H9 (cell line): ENCODE measurements at regions not wholly inside any gene's neighbourhood (a gene's known extent, or its start where the extent isn't known, plus 50 kb on each side); places are given as distances from the start of the nearest gene placed in this dataset.

ENCODE experiments used
- DNase-seq: peaks from one replicate; pipeline ENCODE4 v3.0.0-alpha.2; 2017
- H2AFZ ChIP-seq: one replicate; pipeline ENCODE4 v1.6.1; 2013; ENCODE audit warnings: mild to moderate bottlenecking, low read length, control low read depth, moderate library complexity
- H2AK5ac ChIP-seq: 2 replicates; pipeline ENCODE4 v1.6.1; 2013; ENCODE audit warnings: low read length, control low read depth, mixed read lengths; ENCODE audit not compliant: insufficient read length
- H2BK120ac ChIP-seq: one replicate; pipeline ENCODE4 v1.6.1; 2013; ENCODE audit warnings: low read depth, mild to moderate bottlenecking, low read length, control low read depth, inconsistent platforms; ENCODE audit not compliant: poor library complexity, severe bottlenecking
- H2BK12ac ChIP-seq: 2 replicates; pipeline ENCODE4 v1.6.1; 2013; ENCODE audit warnings: low read length, control low read depth, mixed read lengths, low read depth; ENCODE audit not compliant: insufficient read length
- H2BK15ac ChIP-seq: 2 replicates; pipeline ENCODE4 v1.6.1; 2013; ENCODE audit warnings: low read depth, low read length, control low read depth
- H2BK20ac ChIP-seq: one replicate; pipeline ENCODE4 v1.6.1; 2013; ENCODE audit warnings: low read depth, mild to moderate bottlenecking, low read length, control low read depth, inconsistent platforms; ENCODE audit not compliant: poor library complexity, severe bottlenecking
- H2BK5ac ChIP-seq: 2 replicates; pipeline ENCODE4 v1.6.1; 2013; ENCODE audit warnings: low read length, control low read depth, mixed read lengths; ENCODE audit not compliant: insufficient read length
- H3K14ac ChIP-seq: 2 replicates; pipeline ENCODE4 v1.6.1; 2013; ENCODE audit warnings: low read length, control low read depth; ENCODE audit not compliant: insufficient read depth
- H3K18ac ChIP-seq: 2 replicates; pipeline ENCODE4 v1.6.1; 2013; ENCODE audit warnings: low read depth, mild to moderate bottlenecking, mixed read lengths, low read length, control low read depth; ENCODE audit not compliant: insufficient read length
- H3K23ac ChIP-seq: 2 replicates; pipeline ENCODE4 v1.6.1; 2013; ENCODE audit warnings: low read length, control low read depth, mixed read lengths, low read depth; ENCODE audit not compliant: insufficient read length
- H3K23me2 ChIP-seq: 2 replicates; pipeline ENCODE4 v1.6.1; 2013; ENCODE audit warnings: low read depth, mild to moderate bottlenecking, mixed read lengths, low read length, control low read depth; ENCODE audit not compliant: insufficient read length, poor library complexity, severe bottlenecking
- H3K27ac ChIP-seq: 2 replicates; pipeline ENCODE4 v1.5.1; 2013; ENCODE audit warnings: low read length, control low read depth, mixed read lengths, low read depth; ENCODE audit not compliant: insufficient read length
- H3K27me3 ChIP-seq: 2 replicates; pipeline ENCODE4 v1.6.1; 2013; ENCODE audit warnings: low read length, control low read depth, inconsistent platforms; ENCODE audit not compliant: insufficient read depth
- H3K4ac ChIP-seq: 2 replicates; pipeline ENCODE4 v1.6.1; 2013; ENCODE audit warnings: low read depth, mild to moderate bottlenecking, control low read depth, inconsistent platforms, low read length, moderate library complexity
- H3K4me1 ChIP-seq: 2 replicates; pipeline ENCODE4 v1.6.1; 2013; ENCODE audit warnings: low read length, control low read depth, inconsistent platforms; ENCODE audit not compliant: insufficient read depth
- H3K4me2 ChIP-seq: 2 replicates; pipeline ENCODE4 v1.6.1; 2013; ENCODE audit warnings: low read length, control low read depth, mixed read lengths; ENCODE audit not compliant: insufficient read length, insufficient read depth
- H3K56ac ChIP-seq: 2 replicates; pipeline ENCODE4 v1.6.1; 2013; ENCODE audit warnings: low read depth, mild to moderate bottlenecking, mixed read lengths, low read length, control low read depth; ENCODE audit not compliant: insufficient read length
- H3K79me1 ChIP-seq: 2 replicates; pipeline ENCODE4 v1.6.1; 2013; ENCODE audit warnings: low read depth, mild to moderate bottlenecking, moderate library complexity, low read length, control low read depth, inconsistent platforms; ENCODE audit not compliant: insufficient read depth, poor library complexity, severe bottlenecking
- H3K79me2 ChIP-seq: 2 replicates; pipeline ENCODE4 v1.6.1; 2013; ENCODE audit warnings: low read length, control low read depth, inconsistent platforms; ENCODE audit not compliant: insufficient read depth
- H3K9ac ChIP-seq: 2 replicates; pipeline ENCODE4 v1.6.1; 2013; ENCODE audit warnings: low read length, control low read depth, mixed read lengths; ENCODE audit not compliant: insufficient read length; ENCODE audit errors: extremely low read depth
- H3K9me3 ChIP-seq: one replicate; pipeline ENCODE4 v1.6.1; 2013; ENCODE audit warnings: low read depth, low read length, inconsistent platforms; ENCODE audit not compliant: control insufficient read depth
- H3T11ph ChIP-seq: one replicate; pipeline ENCODE4 v1.6.1; 2013; ENCODE audit warnings: mild to moderate bottlenecking, low read length, control low read depth, inconsistent platforms
- H4K20me1 ChIP-seq: one replicate; pipeline ENCODE4 v1.6.1; 2013; ENCODE audit not compliant: control insufficient read depth, insufficient read length, insufficient read depth
- H4K5ac ChIP-seq: 2 replicates; pipeline ENCODE4 v1.6.1; 2013; ENCODE audit warnings: low read depth, mild to moderate bottlenecking, mixed read lengths, low read length, control low read depth; ENCODE audit not compliant: insufficient read length
- H4K8ac ChIP-seq: replicated peaks from 2 replicates; pipeline ENCODE4 v1.6.1; 2013; ENCODE audit warnings: low read length, control low read depth, mixed read lengths, low read depth; ENCODE audit not compliant: insufficient read length
- H4K91ac ChIP-seq: 2 replicates; pipeline ENCODE4 v1.6.1; 2013; ENCODE audit warnings: low read depth, mild to moderate bottlenecking, moderate library complexity, mixed read lengths, low read length, control low read depth; ENCODE audit not compliant: insufficient read length
- H3K27ac Mint-ChIP-seq, 3 experiments: 2 replicates in 2 of 3; 3 replicates in 1 of 3; pipeline ENCODE4 v1.8.0; 2020 to 2021; ENCODE audit warnings: mixed read lengths in 3 of 3, mild to moderate bottlenecking in 1 of 3, moderate library complexity in 1 of 3
- H3K27me3 Mint-ChIP-seq: 2 replicates; pipeline ENCODE4 v1.8.0; 2021; ENCODE audit warnings: low read depth, mild to moderate bottlenecking, moderate library complexity, mixed read lengths
- H3K36me3 Mint-ChIP-seq, 3 experiments: 2 replicates in 2 of 3; 3 replicates in 1 of 3; pipeline ENCODE4 v1.8.0; 2020 to 2021; ENCODE audit warnings: low read depth in 3 of 3, mixed read lengths in 3 of 3; ENCODE audit not compliant: insufficient read depth in 1 of 3
- H3K4me1 Mint-ChIP-seq, 2 experiments: 2 replicates each; pipeline ENCODE4 v1.8.0; 2020; ENCODE audit warnings: mixed read lengths in 2 of 2
- H3K4me3 Mint-ChIP-seq, 2 experiments: 2 replicates in 1 of 2; 3 replicates in 1 of 2; pipeline ENCODE4 v1.8.0; 2020 to 2021; ENCODE audit warnings: mild to moderate bottlenecking in 2 of 2, mixed read lengths in 2 of 2, moderate library complexity in 1 of 2
- H3K9me3 Mint-ChIP-seq, 2 experiments: 2 replicates in 1 of 2; 3 replicates in 1 of 2; pipeline ENCODE4 v1.8.0; 2020; ENCODE audit warnings: mild to moderate bottlenecking in 2 of 2, mixed read lengths in 2 of 2, moderate library complexity in 1 of 2
- WGBS: extraction: QIAGEN DNeasy Blood & Tissue Kit; methylation state at CpG from one replicate; pipeline ENCODE4 v1.1.7; 2013; ENCODE audit warnings: missing lambda C conversion rate, low lambda C conversion rate, mixed read lengths; ENCODE audit not compliant: insufficient read length; ENCODE audit errors: extremely low coverage; 5-methylcytosine and 5-hydroxymethylcytosine counted together
- TF ChIP-seq, protein P1 (sequence below): fragments of 200-600 bp; sonication (generic); conservative IDR thresholded peaks from 3 replicates; pipeline ENCODE4 v1.8.0; 2021; ENCODE audit warnings: antibody characterized with exemption, mild to moderate bottlenecking

DNA sequence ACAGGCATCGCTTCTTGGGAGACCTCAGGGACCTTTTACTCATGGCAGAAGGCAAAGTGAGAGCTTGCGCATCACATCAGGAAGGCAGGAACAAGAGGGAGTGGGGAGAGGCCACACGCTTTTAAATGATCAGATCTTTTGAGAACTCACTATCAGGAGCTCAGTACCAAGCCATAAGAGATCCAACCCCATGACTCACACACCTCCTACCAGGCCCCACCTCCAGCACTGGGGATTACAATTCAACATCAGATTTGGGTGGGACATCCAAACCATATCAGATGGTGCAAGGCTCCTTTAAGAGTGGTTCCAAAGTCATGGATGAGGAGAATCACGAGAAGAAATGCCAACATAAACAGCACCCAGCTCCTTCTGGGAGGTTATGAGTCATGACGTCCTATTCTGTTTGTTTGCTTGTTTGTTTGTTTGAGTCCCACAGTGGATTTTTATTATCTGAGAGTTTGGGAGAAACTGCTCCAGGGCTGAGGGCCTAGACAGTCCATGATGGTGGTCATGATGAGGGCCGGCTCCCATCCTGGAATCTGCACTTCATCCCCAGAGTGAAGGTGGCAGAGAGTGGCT, 453.5 kb downstream of the GADD45G start:
- TF ChIP-seq, protein P1, sequence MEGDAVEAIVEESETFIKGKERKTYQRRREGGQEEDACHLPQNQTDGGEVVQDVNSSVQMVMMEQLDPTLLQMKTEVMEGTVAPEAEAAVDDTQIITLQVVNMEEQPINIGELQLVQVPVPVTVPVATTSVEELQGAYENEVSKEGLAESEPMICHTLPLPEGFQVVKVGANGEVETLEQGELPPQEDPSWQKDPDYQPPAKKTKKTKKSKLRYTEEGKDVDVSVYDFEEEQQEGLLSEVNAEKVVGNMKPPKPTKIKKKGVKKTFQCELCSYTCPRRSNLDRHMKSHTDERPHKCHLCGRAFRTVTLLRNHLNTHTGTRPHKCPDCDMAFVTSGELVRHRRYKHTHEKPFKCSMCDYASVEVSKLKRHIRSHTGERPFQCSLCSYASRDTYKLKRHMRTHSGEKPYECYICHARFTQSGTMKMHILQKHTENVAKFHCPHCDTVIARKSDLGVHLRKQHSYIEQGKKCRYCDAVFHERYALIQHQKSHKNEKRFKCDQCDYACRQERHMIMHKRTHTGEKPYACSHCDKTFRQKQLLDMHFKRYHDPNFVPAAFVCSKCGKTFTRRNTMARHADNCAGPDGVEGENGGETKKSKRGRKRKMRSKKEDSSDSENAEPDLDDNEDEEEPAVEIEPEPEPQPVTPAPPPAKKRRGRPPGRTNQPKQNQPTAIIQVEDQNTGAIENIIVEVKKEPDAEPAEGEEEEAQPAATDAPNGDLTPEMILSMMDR, result no peak
- no peak overlapping the region for H3K18ac ChIP-seq
- peak overlapping the region in 1 of 3 experiments; percentile 46; a peak in 1 of 7 replicates for H3K27ac Mint-ChIP-seq
- H3T11ph ChIP-seq, result no peak overlapping the region
- H3K4me1 Mint-ChIP-seq, result peaks cover 9 to 12% of the 10 kb centered on the region in 2 experiments
- H3K9me3 ChIP-seq, result no peaks in the 10 kb centered on the region
- no peaks in the 10 kb centered on the region for H3K79me1 ChIP-seq
- H2BK12ac ChIP-seq, result no peak overlapping the region
- H2BK15ac ChIP-seq, result no peak overlapping the region
- no peak overlapping the region for H3K9ac ChIP-seq
- no CpG with 5 or more reads among the region's 6 CpGs for WGBS
- no peak overlapping the region for H2AK5ac ChIP-seq
- no peak overlapping the region for H4K5ac ChIP-seq
- no peaks in the 10 kb centered on the region for H3K27me3 ChIP-seq
- no peak overlapping the region for H2BK20ac ChIP-seq
- H3K23ac ChIP-seq, result no peak overlapping the region
- no peak overlapping the region for H4K8ac ChIP-seq
- no peaks in the 10 kb centered on the region for H3K79me2 ChIP-seq
- H3K9me3 Mint-ChIP-seq, result peaks cover 8 to 14% of the 10 kb centered on the region in 2 experiments
- no peak overlapping the region for H2BK120ac ChIP-seq
- H4K20me1 ChIP-seq, result no peaks in the 10 kb centered on the region
- no peak overlapping the region for H3K14ac ChIP-seq
- no peak overlapping the region for H3K4me3 Mint-ChIP-seq
- H3K23me2 ChIP-seq, result no peaks in the 10 kb centered on the region
- no peak for DNase-seq
- no peak overlapping the region for H3K56ac ChIP-seq
- H2AFZ ChIP-seq, result no peak overlapping the region
- no peak overlapping the region for H3K4ac ChIP-seq
- H3K27ac ChIP-seq, result no peak overlapping the region
- peaks cover 4% of the 10 kb centered on the region; the same call in 1 of the 2 replicates for H3K27me3 Mint-ChIP-seq
- no peak overlapping the region for H2BK5ac ChIP-seq
- H3K36me3 Mint-ChIP-seq, result peaks cover 0 to 8% (median 0%) of the 10 kb centered on the region in 3 experiments; a peak in 4 of 7 replicates
- no peak overlapping the region for H4K91ac ChIP-seq
- no peaks in the 10 kb centered on the region for H3K4me1 ChIP-seq
- H3K4me2 ChIP-seq, result no peak overlapping the region
